Neuron (in vitro differentiated cells): ENCODE measurements at regions not wholly inside any gene's neighbourhood (a gene's known extent, or its start where the extent isn't known, plus 50 kb on each side); places are given as distances from the start of the nearest gene placed in this dataset.
"Not testable (repeated sequence)": the region's sequence is repeated elsewhere in the genome, so short reads cannot be mapped to it uniquely, and the experiment has no call there.

ENCODE experiments used
- H2AFZ ChIP-seq: one replicate; pipeline ENCODE4 v1.6.1; 2013; ENCODE audit warnings: low read depth, mild to moderate bottlenecking, inconsistent platforms, low read length, moderate library complexity
- H3K27me3 ChIP-seq: one replicate; pipeline ENCODE4 v1.6.1; 2013; ENCODE audit warnings: low read length; ENCODE audit not compliant: insufficient read depth
- H3K36me3 ChIP-seq: one replicate; pipeline ENCODE4 v1.6.1; 2013; ENCODE audit warnings: low read length; ENCODE audit not compliant: insufficient read depth
- H3K4me1 ChIP-seq: one replicate; pipeline ENCODE4 v1.6.1; 2013; ENCODE audit warnings: low read length; ENCODE audit not compliant: insufficient read depth
- H3K4me3 ChIP-seq: 2 replicates; pipeline ENCODE4 v1.5.1; 2013; ENCODE audit warnings: mild to moderate bottlenecking, low read length, moderate library complexity
- H3K9me3 ChIP-seq: one replicate; pipeline ENCODE4 v1.6.1; 2013; ENCODE audit warnings: low read length

- no peaks in the 10 kb centered on the region for H3K4me1 ChIP-seq
- H3K36me3 ChIP-seq, result no peaks in the 10 kb centered on the region
- H3K4me3 ChIP-seq, result no peak overlapping the region
- H2AFZ ChIP-seq, result no peak overlapping the region
- no peaks in the 10 kb centered on the region for H3K27me3 ChIP-seq
- no peaks in the 10 kb centered on the region for H3K9me3 ChIP-seq
Observed at GRCh38 chr16:47872225-47872624, 283.6 kb downstream of the ABCC12 start.

DNA sequence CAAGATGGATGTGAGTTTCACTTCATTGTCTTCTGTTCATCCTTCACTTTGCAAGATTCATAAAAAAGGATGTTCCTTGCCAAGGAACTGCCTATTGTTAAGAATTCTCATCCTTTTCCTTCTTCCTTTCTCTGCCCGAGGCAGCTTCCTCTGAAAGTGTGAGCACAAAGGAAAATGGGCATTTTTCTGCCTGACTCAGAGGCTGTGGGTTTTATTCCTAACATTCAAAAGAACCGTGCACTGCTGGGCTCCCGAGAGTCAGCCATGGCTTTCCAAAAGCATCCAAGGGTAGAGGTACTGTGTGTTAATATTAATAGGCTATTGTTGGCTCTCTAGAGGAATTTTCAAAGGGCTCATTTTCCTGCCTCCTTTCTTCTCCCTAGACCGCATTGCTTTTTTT, 289.4 kb downstream of the ABCC12 start:
- Histone ChIP-seq H3K9me3 (no peaks in the 10 kb centered on the region), H3K4me1 (peaks cover 4% of the 10 kb centered on the region), H3K27me3 (no peaks in the 10 kb centered on the region), H3K4me3 (no peak overlapping the region), H2AFZ (no peak overlapping the region), H3K36me3 (no peaks in the 10 kb centered on the region)

DNA sequence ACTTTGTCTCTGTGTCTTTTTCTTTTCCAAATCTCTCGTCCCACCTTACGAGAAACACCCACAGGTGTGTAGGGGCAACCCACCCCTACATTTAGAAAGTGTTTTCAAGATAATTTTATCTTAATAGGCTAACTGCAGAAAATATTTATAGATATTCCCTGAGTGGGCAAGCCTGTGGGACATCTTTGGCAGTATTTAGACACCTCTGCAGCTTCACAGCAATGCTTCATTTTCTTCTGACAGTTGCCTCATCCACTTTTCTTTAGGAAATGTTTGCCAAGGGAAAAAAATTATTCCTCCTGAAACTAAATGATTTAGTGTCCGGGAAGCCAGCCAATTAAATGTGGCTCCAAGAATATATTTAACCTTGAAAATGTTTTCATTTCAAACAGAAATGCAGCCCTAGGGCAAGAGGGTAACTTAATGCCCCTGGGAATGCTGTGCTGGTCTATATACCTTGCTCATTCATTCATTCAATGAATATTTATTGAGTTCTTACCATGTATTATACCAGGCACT, 290.4 kb downstream of the ABCC12 start:
- no peaks in the 10 kb centered on the region for H3K36me3 ChIP-seq
- H3K4me1 ChIP-seq, result peaks cover 4% of the 10 kb centered on the region
- H2AFZ ChIP-seq, result no peak overlapping the region
- no peak overlapping the region for H3K4me3 ChIP-seq
- H3K9me3 ChIP-seq, result no peaks in the 10 kb centered on the region
- no peaks in the 10 kb centered on the region for H3K27me3 ChIP-seq

DNA sequence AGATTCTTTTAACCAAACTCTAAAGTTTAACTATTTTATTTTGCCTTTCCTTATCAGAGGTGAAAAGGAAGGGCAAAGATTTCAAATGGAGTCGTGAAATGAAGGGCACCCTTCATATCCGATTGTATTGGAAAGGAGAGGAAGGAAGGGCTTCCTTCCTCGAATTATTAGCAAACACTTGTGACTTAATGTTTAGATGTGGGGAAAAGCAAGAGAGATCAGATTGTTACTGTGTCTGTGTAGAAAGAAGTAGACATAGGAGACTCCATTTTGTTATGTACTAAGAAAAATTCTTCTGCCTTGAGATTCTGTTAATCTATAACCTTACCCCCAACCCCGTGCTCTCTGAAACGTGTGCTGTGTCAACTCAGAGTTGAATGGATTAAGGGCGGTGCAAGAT, 291.5 kb downstream of the ABCC12 start:
- not testable (repeated sequence) for H3K4me1 ChIP-seq, H2AFZ ChIP-seq, H3K36me3 ChIP-seq, H3K4me3 ChIP-seq, H3K9me3 ChIP-seq, H3K27me3 ChIP-seq

GRCh38 chr16:47861999-47862398, 293.8 kb downstream of the ABCC12 start:
- H3K4me1 ChIP-seq, result peaks cover 4% of the 10 kb centered on the region
- no peak overlapping the region for H2AFZ ChIP-seq
- H3K36me3 ChIP-seq, result no peaks in the 10 kb centered on the region
- H3K9me3 ChIP-seq, result no peaks in the 10 kb centered on the region
- no peaks in the 10 kb centered on the region for H3K27me3 ChIP-seq
- H3K4me3 ChIP-seq, result no peak overlapping the region

GRCh38 chr16:47858333-47858982, 297.3 kb downstream of the ABCC12 start:
- H3K9me3 ChIP-seq, result no peaks in the 10 kb centered on the region
- H2AFZ ChIP-seq, result no peak overlapping the region
- no peak overlapping the region for H3K4me3 ChIP-seq
- no peaks in the 10 kb centered on the region for H3K36me3 ChIP-seq
- H3K4me1 ChIP-seq, result no peaks in the 10 kb centered on the region
- H3K27me3 ChIP-seq, result no peaks in the 10 kb centered on the region

GRCh38 chr16:47855431-47855830, 300.4 kb downstream of the ABCC12 start:
- no peaks in the 10 kb centered on the region for H3K36me3 ChIP-seq

DNA sequence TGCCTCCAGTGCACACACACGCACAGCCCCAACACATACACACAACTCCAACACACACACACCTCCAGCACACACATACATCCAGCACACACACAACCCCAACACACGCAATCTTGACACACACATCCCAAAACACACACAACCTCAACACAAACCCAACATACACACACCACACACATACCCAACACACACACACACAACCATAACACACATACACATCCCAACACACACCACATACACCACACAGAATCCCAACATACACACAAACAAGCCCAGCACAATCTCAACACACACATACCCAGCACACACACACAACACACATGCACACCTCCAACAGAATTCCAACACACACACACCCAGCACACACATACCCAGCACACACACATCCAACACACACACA, 301.1 kb downstream of the ABCC12 start:
- no peak overlapping the region for H2AFZ ChIP-seq
- H3K4me1 ChIP-seq, result peaks cover 9% of the 10 kb centered on the region
- H3K27me3 ChIP-seq, result no peaks in the 10 kb centered on the region
- no peak overlapping the region for H3K4me3 ChIP-seq
- no peaks in the 10 kb centered on the region for H3K36me3 ChIP-seq
- H3K9me3 ChIP-seq, result no peaks in the 10 kb centered on the region

More at GRCh38 chr16:47855431-47855830, 300.4 kb downstream of the ABCC12 start:
- H2AFZ ChIP-seq, result no peak overlapping the region
- no peaks in the 10 kb centered on the region for H3K27me3 ChIP-seq
- H3K9me3 ChIP-seq, result no peaks in the 10 kb centered on the region
- no peak overlapping the region for H3K4me3 ChIP-seq
- H3K4me1 ChIP-seq, result peaks cover 9% of the 10 kb centered on the region

- no peak overlapping the region for H2AFZ ChIP-seq
- H3K4me1 ChIP-seq, result peaks cover 22% of the 10 kb centered on the region
- H3K4me3 ChIP-seq, result no peak overlapping the region
- no peaks in the 10 kb centered on the region for H3K9me3 ChIP-seq
- no peaks in the 10 kb centered on the region for H3K27me3 ChIP-seq
- H3K36me3 ChIP-seq, result no peaks in the 10 kb centered on the region
Observed at GRCh38 chr16:47852991-47853390, 302.8 kb downstream of the ABCC12 start.

DNA sequence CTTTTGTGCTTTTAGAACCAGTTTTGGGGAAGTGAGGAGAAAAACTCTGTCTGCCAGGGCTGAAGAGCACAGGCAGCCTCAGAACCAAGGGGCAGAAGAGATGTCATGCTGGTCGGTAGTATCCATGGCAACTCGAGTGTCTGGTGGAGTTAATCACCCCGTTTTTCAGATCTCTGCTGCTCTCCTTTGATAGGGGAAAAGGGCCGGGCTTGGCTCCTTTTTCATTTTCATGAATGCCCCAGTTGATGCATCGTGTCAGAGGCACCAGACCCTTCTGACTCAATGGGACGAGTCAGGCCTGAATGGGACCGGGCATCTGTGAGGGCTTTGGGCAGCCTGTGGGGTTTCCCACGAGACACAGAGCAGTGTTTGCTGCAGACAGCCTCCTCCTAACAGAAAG, 304.6 kb downstream of the ABCC12 start:
- Histone ChIP-seq H3K27me3 (no peaks in the 10 kb centered on the region), H2AFZ (no peak overlapping the region), H3K4me3 (no peak overlapping the region), H3K9me3 (no peaks in the 10 kb centered on the region), H3K36me3 (no peaks in the 10 kb centered on the region), H3K4me1 (peaks cover 39% of the 10 kb centered on the region)

- Histone ChIP-seq H3K4me1 (peaks cover 39% of the 10 kb centered on the region), H3K27me3 (no peaks in the 10 kb centered on the region), H3K4me3 (no peak overlapping the region), H2AFZ (no peak overlapping the region), H3K36me3 (no peaks in the 10 kb centered on the region), H3K9me3 (no peaks in the 10 kb centered on the region)
Observed at GRCh38 chr16:47849736-47850135, 306.1 kb downstream of the ABCC12 start.

GRCh38 chr16:47848421-47849109, 307.2 kb downstream of the ABCC12 start:
- H3K9me3 ChIP-seq, result no peaks in the 10 kb centered on the region
- peaks cover 39% of the 10 kb centered on the region for H3K4me1 ChIP-seq
- H3K36me3 ChIP-seq, result no peaks in the 10 kb centered on the region
- no peak overlapping the region for H3K4me3 ChIP-seq
- H2AFZ ChIP-seq, result no peak overlapping the region
- no peaks in the 10 kb centered on the region for H3K27me3 ChIP-seq

DNA sequence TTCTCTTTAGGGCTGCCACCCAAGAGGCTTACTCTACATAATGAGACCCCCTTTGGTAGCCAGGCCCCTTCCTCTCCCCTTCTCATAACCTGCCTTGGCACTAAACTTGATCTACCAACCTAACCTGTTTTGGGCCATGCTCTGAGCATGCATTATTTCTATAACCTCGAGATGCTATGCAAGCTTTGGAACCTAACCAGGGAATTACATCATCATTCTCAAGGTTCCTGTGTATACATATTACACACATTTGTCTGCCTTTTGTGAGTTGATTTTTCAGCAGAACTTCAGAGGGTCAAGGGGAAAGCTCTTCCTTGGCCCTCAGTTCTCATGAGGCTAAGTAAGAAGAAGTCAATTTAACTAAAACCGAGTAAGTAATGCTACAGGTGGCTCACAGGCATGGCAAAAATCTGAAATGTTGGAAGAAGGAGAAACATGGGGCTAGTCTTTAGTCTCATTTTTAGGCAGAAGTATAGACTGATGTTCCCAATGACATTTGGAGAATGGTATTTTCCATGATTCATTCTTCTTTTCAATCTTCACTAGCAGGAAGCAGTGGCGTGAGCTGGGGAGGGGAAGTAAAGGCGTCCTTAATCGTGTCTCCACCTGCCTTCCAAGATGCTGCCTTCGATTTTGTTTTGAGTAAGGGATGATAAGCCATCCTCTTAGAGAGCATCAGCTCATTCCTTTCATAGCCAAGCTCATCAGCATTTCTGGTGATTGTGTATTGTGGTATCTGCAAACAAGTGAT, 308.4 kb downstream of the ABCC12 start:
- Histone ChIP-seq H3K27me3 (no peaks in the 10 kb centered on the region), H3K9me3 (no peaks in the 10 kb centered on the region), H3K36me3 (no peaks in the 10 kb centered on the region), H3K4me1 (peaks cover 41% of the 10 kb centered on the region), H3K4me3 (no peak overlapping the region), H2AFZ (no peak overlapping the region)
